Stimulated activated naive CD8-positive, alpha-beta T cell treated with anti-CD3 and anti-CD28 coated beads, Interleukin-15, Interleukin-2, amounts not matched to agents 100 ng/mL and 50 ng/mL, for 24 hours (primary cell): ENCODE measurements at regions not wholly inside any gene's neighbourhood (a gene's known extent, or its start where the extent isn't known, plus 50 kb on each side); places are given as distances from the start of the nearest gene placed in this dataset.

ENCODE experiments used
- H3K27ac Mint-ChIP-seq: one replicate; pipeline ENCODE4 v1.8.0; 2021; ENCODE audit warnings: mild to moderate bottlenecking, mixed read lengths
- H3K27me3 Mint-ChIP-seq: one replicate; pipeline ENCODE4 v1.8.0; 2021; ENCODE audit warnings: mixed read lengths
- H3K36me3 Mint-ChIP-seq: one replicate; pipeline ENCODE4 v1.8.0; 2021; ENCODE audit warnings: low read depth, mixed read lengths
- H3K4me1 Mint-ChIP-seq: one replicate; pipeline ENCODE4 v1.8.0; 2021; ENCODE audit warnings: low read depth, mixed read lengths
- H3K4me3 Mint-ChIP-seq: one replicate; pipeline ENCODE4 v1.8.0; 2021; ENCODE audit warnings: mild to moderate bottlenecking, mixed read lengths
- H3K9me3 Mint-ChIP-seq: one replicate; pipeline ENCODE4 v1.8.0; 2021; ENCODE audit warnings: mixed read lengths

- Mint-ChIP-seq H3K4me3 (no peak overlapping the region), H3K27me3 (no peaks in the 10 kb centered on the region), H3K27ac (no peak overlapping the region), H3K9me3 (peaks cover 17% of the 10 kb centered on the region), H3K4me1 (no peaks in the 10 kb centered on the region), H3K36me3 (no peaks in the 10 kb centered on the region)
These were observed 2118.6 kb upstream of the C9orf72 start for GRCh38 chr9:29691758-29692407.

DNA sequence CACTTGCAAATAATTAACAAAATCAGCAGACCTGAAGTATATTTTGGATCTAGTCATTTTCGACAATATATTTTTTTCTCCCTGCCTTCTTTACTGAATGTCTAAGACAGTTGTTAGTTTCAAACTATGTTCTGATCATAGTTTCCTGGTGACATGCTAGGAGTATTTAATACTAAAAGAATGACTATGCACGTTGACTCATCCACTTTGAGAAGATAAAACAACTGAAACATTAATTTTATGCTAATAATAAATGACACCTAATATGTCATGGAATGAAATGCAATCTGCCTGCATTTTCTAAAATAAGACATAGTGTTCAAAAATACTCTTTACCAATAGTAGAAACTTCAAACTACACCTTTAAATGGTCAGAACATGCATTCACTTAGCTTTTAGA lies 2123.7 kb upstream of the C9orf72 start:
- H3K4me1 Mint-ChIP-seq, result no peaks in the 10 kb centered on the region
- H3K27ac Mint-ChIP-seq, result no peak overlapping the region
- no peaks in the 10 kb centered on the region for H3K36me3 Mint-ChIP-seq
- H3K27me3 Mint-ChIP-seq, result no peaks in the 10 kb centered on the region
- peaks cover 10% of the 10 kb centered on the region for H3K9me3 Mint-ChIP-seq
- H3K4me3 Mint-ChIP-seq, result no peak overlapping the region

- H3K27ac Mint-ChIP-seq, result no peak overlapping the region
These were observed 2128.3 kb upstream of the C9orf72 start for GRCh38 chr9:29701559-29701958.

DNA sequence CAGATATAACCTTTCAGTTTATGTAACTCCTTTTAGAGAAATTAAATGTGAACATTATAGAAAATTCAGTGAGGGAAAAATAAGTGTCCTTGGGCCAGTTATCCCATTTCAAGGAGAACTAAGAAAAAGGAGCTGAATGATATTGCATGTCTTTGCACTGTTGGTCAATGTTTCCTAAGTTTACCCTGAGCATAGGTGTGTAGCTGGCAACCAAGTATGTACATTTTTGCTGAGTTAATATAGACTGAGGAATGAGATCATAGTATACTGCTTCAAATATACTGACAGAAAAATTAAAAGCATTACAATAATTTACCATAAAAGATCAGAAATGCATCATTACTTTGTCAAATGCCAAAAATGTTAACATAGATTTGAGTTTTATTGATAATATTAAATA lies 2128.7 kb upstream of the C9orf72 start:
- Mint-ChIP-seq H3K4me3 (no peak overlapping the region), H3K9me3 (no peaks in the 10 kb centered on the region), H3K36me3 (no peaks in the 10 kb centered on the region), H3K27ac (no peak overlapping the region), H3K4me1 (no peaks in the 10 kb centered on the region), H3K27me3 (no peaks in the 10 kb centered on the region)

More at GRCh38 chr9:29701559-29701958, 2128.3 kb upstream of the C9orf72 start:
- H3K9me3 Mint-ChIP-seq, result no peaks in the 10 kb centered on the region
- H3K36me3 Mint-ChIP-seq, result no peaks in the 10 kb centered on the region
- H3K4me3 Mint-ChIP-seq, result no peak overlapping the region
- H3K27me3 Mint-ChIP-seq, result no peaks in the 10 kb centered on the region
- H3K4me1 Mint-ChIP-seq, result no peaks in the 10 kb centered on the region

DNA sequence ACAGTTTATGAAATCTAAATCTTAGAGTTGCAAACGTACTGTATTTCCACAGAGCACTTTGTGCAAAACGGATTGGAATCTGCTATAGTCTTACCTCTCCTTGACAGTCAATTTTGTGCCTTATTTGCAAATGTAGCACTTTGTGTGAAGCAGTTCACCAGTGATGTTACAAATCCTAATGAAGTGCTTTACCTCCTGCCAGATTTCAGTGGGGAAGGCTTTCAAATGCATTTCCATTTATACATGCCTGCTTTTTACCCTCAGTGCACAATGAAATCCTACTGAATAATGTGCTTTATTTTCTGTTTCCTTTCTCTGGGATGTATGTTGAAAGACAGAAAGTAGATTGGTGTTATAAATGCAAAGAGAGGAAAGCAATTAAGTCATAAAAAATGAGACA lies 2141.6 kb upstream of the C9orf72 start:
- Mint-ChIP-seq H3K4me3 (no peak overlapping the region), H3K4me1 (no peaks in the 10 kb centered on the region), H3K36me3 (no peaks in the 10 kb centered on the region), H3K9me3 (peaks cover 4% of the 10 kb centered on the region), H3K27me3 (no peaks in the 10 kb centered on the region), H3K27ac (no peak overlapping the region)

GRCh38 chr9:29717631-29718030 lies 2144.3 kb upstream of the C9orf72 start:
- Mint-ChIP-seq H3K4me1 (no peaks in the 10 kb centered on the region), H3K27ac (no peak overlapping the region), H3K9me3 (peaks cover 4% of the 10 kb centered on the region), H3K36me3 (no peaks in the 10 kb centered on the region), H3K4me3 (no peak overlapping the region), H3K27me3 (no peaks in the 10 kb centered on the region)

GRCh38 chr9:29730163-29730562 lies 2156.9 kb upstream of the C9orf72 start:
- Mint-ChIP-seq H3K36me3 (no peaks in the 10 kb centered on the region), H3K9me3 (peaks cover 16% of the 10 kb centered on the region)

GRCh38 chr9:29740518-29740917 lies 2167.2 kb upstream of the C9orf72 start:
- Mint-ChIP-seq H3K27me3 (no peaks in the 10 kb centered on the region), H3K36me3 (no peaks in the 10 kb centered on the region), H3K9me3 (peaks cover 4% of the 10 kb centered on the region), H3K4me1 (no peaks in the 10 kb centered on the region), H3K4me3 (no peak overlapping the region), H3K27ac (no peak overlapping the region)

More at GRCh38 chr9:29730163-29730562, 2156.9 kb upstream of the C9orf72 start:
- Mint-ChIP-seq H3K27me3 (no peaks in the 10 kb centered on the region), H3K27ac (no peak overlapping the region), H3K4me1 (no peaks in the 10 kb centered on the region), H3K4me3 (no peak overlapping the region)

DNA sequence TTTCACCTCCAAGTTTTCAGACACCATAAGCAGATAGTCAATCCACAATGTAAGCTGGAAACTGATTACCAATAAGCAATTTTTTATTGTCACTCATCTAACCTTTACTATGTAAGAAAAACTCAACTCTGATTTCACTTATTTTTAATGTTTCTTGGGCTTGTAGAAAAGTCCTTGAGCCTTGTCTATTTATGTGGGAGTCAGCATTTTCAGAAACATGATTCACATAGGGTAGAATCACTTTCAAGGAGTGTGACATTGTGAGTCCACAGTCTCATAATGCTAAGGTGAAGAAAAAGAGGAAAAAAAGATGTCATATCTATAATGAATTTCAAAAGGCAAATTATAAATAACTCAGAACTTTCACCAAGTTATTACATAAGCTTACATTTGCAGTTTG lies 2167.9 kb upstream of the C9orf72 start:
- no peaks in the 10 kb centered on the region for H3K4me1 Mint-ChIP-seq
- H3K4me3 Mint-ChIP-seq, result no peak overlapping the region
- no peaks in the 10 kb centered on the region for H3K36me3 Mint-ChIP-seq
- H3K9me3 Mint-ChIP-seq, result peaks cover 4% of the 10 kb centered on the region
- H3K27me3 Mint-ChIP-seq, result no peaks in the 10 kb centered on the region
- H3K27ac Mint-ChIP-seq, result no peak overlapping the region

GRCh38 chr9:29750062-29750461 lies 2176.8 kb upstream of the C9orf72 start:
- no peaks in the 10 kb centered on the region for H3K9me3 Mint-ChIP-seq
- no peak overlapping the region for H3K4me3 Mint-ChIP-seq
- no peaks in the 10 kb centered on the region for H3K36me3 Mint-ChIP-seq
- H3K27me3 Mint-ChIP-seq, result no peaks in the 10 kb centered on the region
- no peak overlapping the region for H3K27ac Mint-ChIP-seq
- no peaks in the 10 kb centered on the region for H3K4me1 Mint-ChIP-seq

GRCh38 chr9:29751226-29751625 lies 2177.9 kb upstream of the C9orf72 start:
- Mint-ChIP-seq H3K4me3 (no peak overlapping the region), H3K36me3 (no peaks in the 10 kb centered on the region), H3K9me3 (no peaks in the 10 kb centered on the region), H3K4me1 (no peaks in the 10 kb centered on the region), H3K27ac (no peak overlapping the region), H3K27me3 (no peaks in the 10 kb centered on the region)

GRCh38 chr9:29753638-29754037 lies 2180.4 kb upstream of the C9orf72 start:
- Mint-ChIP-seq H3K9me3 (no peaks in the 10 kb centered on the region), H3K27me3 (no peaks in the 10 kb centered on the region), H3K36me3 (no peaks in the 10 kb centered on the region), H3K4me3 (no peak overlapping the region), H3K27ac (no peak overlapping the region), H3K4me1 (no peaks in the 10 kb centered on the region)

DNA sequence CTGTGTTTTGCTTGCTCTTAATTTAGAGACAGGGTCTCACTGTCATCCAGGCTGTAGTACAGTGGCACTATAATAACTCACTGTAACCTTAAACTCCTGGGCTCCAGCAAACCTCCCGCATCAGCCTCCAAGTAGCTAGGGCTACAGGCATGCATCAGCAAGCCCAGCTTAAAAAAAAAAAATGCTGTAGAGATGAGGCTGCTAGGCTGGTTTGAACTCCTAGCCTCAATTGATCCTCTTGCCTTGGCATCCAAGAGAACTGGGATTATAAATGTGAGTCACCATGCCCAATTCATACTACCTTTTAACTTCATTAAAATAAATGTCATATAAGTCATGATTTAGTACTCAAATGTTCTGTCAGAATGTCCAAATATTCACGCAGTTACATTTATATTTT lies 2195.7 kb upstream of the C9orf72 start:
- Mint-ChIP-seq H3K27ac (no peak overlapping the region), H3K9me3 (peaks cover 18% of the 10 kb centered on the region), H3K4me1 (no peaks in the 10 kb centered on the region), H3K36me3 (no peaks in the 10 kb centered on the region), H3K4me3 (no peak overlapping the region), H3K27me3 (no peaks in the 10 kb centered on the region)

DNA sequence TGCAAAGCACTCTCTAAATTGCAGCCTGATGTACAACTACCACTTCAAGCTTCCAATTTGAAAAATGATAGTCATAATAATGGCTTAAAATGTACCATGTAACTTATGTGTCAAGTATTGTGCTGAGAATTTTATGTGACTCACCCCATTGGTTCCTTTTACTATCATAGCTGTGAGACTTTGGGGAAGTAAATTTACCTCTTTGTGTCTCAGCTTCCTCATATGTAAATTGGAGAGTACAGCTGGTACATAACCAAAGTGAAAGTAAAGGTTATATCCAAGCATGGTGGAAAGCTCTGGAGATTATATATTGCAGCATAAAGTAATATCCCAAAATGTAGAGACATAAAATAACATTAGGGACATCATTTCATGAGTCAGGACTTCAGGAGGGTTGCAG lies 2200.4 kb upstream of the C9orf72 start:
- H3K4me3 Mint-ChIP-seq, result no peak overlapping the region
- H3K36me3 Mint-ChIP-seq, result no peaks in the 10 kb centered on the region
- no peak overlapping the region for H3K27ac Mint-ChIP-seq
- no peaks in the 10 kb centered on the region for H3K4me1 Mint-ChIP-seq
- peaks cover 18% of the 10 kb centered on the region for H3K9me3 Mint-ChIP-seq
- no peaks in the 10 kb centered on the region for H3K27me3 Mint-ChIP-seq

- H3K27me3 Mint-ChIP-seq, result no peaks in the 10 kb centered on the region
- no peak overlapping the region for H3K4me3 Mint-ChIP-seq
- no peak overlapping the region for H3K27ac Mint-ChIP-seq
- peaks cover 4% of the 10 kb centered on the region for H3K9me3 Mint-ChIP-seq
- no peaks in the 10 kb centered on the region for H3K4me1 Mint-ChIP-seq
- H3K36me3 Mint-ChIP-seq, result no peaks in the 10 kb centered on the region
These were observed 2202.2 kb upstream of the C9orf72 start for GRCh38 chr9:29775491-29775890.

GRCh38 chr9:29778281-29778849 lies 2205.1 kb upstream of the C9orf72 start:
- H3K27me3 Mint-ChIP-seq, result no peaks in the 10 kb centered on the region
- H3K27ac Mint-ChIP-seq, result no peak overlapping the region
- peaks cover 4% of the 10 kb centered on the region for H3K9me3 Mint-ChIP-seq
- no peak overlapping the region for H3K4me3 Mint-ChIP-seq
- no peaks in the 10 kb centered on the region for H3K4me1 Mint-ChIP-seq
- no peaks in the 10 kb centered on the region for H3K36me3 Mint-ChIP-seq
